Spleen (tissue), 11 donors: ENCODE measurements at regions not wholly inside any gene's neighbourhood (a gene's known extent, or its start where the extent isn't known, plus 50 kb on each side); places are given as distances from the start of the nearest gene placed in this dataset.

Source experiments
- DNase-seq: peaks from one replicate; pipeline ENCODE4 v3.0.0-alpha.2; 2020
- H3K27ac ChIP-seq, 8 donors: fragments of 200-600 bp; sonication (generic) in 7 of 8; 1 replicate in 4 of 8; 2 replicates in 4 of 8; pipeline versions ENCODE4 v1.5.0 to v1.8.0; 2016 to 2021; ENCODE audit warnings: inconsistent platforms in 4 of 8, mild to moderate bottlenecking in 4 of 8, moderate library complexity in 1 of 8
- H3K27me3 ChIP-seq, 7 donors: fragments of 200-600 bp; sonication (generic) in 6 of 7; replicated peaks in 1 of 7; 1 replicate in 4 of 7; 2 replicates in 3 of 7; pipeline versions ENCODE4 v1.5.0 to v1.8.0; 2016 to 2021; ENCODE audit warnings: inconsistent platforms in 3 of 7, mild to moderate bottlenecking in 1 of 7
- H3K36me3 ChIP-seq, 6 donors: fragments of 200-600 bp; sonication (generic) in 5 of 6; 1 replicate in 4 of 6; 2 replicates in 2 of 6; pipeline versions ENCODE4 v1.5.0 to v1.8.0; 2016 to 2021; ENCODE audit warnings: inconsistent platforms in 2 of 6
- H3K4me1 ChIP-seq, 6 donors: fragments of 200-600 bp; sonication (generic) in 5 of 6; 1 replicate in 3 of 6; 2 replicates in 3 of 6; pipeline versions ENCODE4 v1.5.0 to v1.8.0; 2016 to 2021; ENCODE audit warnings: inconsistent platforms in 3 of 6
- H3K4me3 ChIP-seq, 8 donors: fragments of 200-600 bp; sonication (generic) in 7 of 8; 1 replicate in 4 of 8; 2 replicates in 4 of 8; pipeline versions ENCODE4 v1.5.0 to v1.8.0; 2016 to 2021; ENCODE audit warnings: inconsistent platforms in 4 of 8, mild to moderate bottlenecking in 4 of 8, moderate library complexity in 2 of 8
- H3K9me3 ChIP-seq, 8 donors: fragments of 200-600 bp; sonication (generic) in 7 of 8; 1 replicate in 4 of 8; 2 replicates in 4 of 8; pipeline versions ENCODE4 v1.5.0 to v1.8.0; 2016 to 2021; ENCODE audit warnings: inconsistent platforms in 4 of 8
- POLR2A ChIP-seq, 3 donors: fragments of 450-650 bp; IDR thresholded peaks; one replicate each; pipeline ENCODE4 v1.5.1; 2017; ENCODE audit warnings: antibody characterized with exemption in 3 of 3, mild to moderate bottlenecking in 1 of 3
- POLR2AphosphoS5 ChIP-seq, 3 donors: sonication (generic); formaldehyde crosslinking; IDR thresholded peaks; one replicate each; pipeline ENCODE4 v1.5.1; 2017; ENCODE audit warnings: antibody characterized with exemption in 3 of 3
- WGBS, 5 donors: extraction: QIAGEN DNeasy Blood & Tissue Kit in 3 of 5; methylation state at CpG; one replicate each; pipeline versions ENCODE4 v1.1.5 to v1.1.7; 2013 to 2018; 5-methylcytosine and 5-hydroxymethylcytosine counted together
- intact Hi-C: fragments of 100-400 bp; cut with DNase I; formaldehyde crosslinking; loops from one replicate; pipeline ENCODE4 v1.15.0; 2023; ENCODE audit warnings: low total_unique reads
- TF ChIP-seq, protein P1 (sequence below), 11 experiments: fragments of 200-600 bp in 7 of 11; fragments of 450-650 bp in 4 of 11; sonication (generic) in 4 of 11; IDR thresholded peaks in 8 of 11; conservative IDR thresholded peaks in 3 of 11; 1 replicate in 7 of 11; 2 replicates in 4 of 11; pipeline versions ENCODE4 v1.4.0 to v1.8.0; 2016 to 2021; ENCODE audit warnings: antibody characterized with exemption in 11 of 11, inconsistent platforms in 4 of 11, mild to moderate bottlenecking in 1 of 11
- donor health status: healthy with polysubstance abuse.
- donor health status: DM: no; HTN: no; CAD: no; lungs with moderate emphysema.
- donor health status: DM: no; HTN: no; CAD: no.
- donor health status: Bipolar disorder and iron deficiency.
- donor health status: healthy.
- donor health status: DM: no; HTN: no; CAD: no.
- donor health status: DM: yes; HTN: yes; CAD: no.

DNA sequence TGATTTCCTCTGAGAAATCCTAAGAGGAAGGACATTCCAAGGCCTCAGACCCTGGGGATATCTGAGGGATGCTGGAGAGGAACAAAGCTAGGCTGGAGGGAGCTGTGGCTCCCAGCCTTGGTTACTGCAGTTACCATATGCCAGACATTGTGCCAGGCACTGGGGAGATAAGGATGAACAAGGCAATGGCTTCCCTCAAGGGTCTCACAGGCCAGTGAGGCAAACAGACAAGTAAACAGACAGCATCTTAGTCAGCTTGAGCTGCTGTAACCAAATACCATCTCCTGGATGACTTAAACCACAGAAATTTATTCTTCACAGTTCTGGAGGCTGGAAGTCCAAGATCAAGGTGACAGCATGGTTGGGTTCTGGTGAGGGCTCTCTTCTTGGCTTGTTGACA, 91.8 kb downstream of the SKA1 start:
- DNase-seq: no peak
- H3K9me3 ChIP-seq: no peaks in the 10 kb centered on the region
- TF ChIP-seq POLR2A (IDR thresholded peaks at IDR 0.05): no peak
- no peak for TF ChIP-seq POLR2AphosphoS5 (IDR thresholded peaks at IDR 0.05)
- TF ChIP-seq, protein P1, sequence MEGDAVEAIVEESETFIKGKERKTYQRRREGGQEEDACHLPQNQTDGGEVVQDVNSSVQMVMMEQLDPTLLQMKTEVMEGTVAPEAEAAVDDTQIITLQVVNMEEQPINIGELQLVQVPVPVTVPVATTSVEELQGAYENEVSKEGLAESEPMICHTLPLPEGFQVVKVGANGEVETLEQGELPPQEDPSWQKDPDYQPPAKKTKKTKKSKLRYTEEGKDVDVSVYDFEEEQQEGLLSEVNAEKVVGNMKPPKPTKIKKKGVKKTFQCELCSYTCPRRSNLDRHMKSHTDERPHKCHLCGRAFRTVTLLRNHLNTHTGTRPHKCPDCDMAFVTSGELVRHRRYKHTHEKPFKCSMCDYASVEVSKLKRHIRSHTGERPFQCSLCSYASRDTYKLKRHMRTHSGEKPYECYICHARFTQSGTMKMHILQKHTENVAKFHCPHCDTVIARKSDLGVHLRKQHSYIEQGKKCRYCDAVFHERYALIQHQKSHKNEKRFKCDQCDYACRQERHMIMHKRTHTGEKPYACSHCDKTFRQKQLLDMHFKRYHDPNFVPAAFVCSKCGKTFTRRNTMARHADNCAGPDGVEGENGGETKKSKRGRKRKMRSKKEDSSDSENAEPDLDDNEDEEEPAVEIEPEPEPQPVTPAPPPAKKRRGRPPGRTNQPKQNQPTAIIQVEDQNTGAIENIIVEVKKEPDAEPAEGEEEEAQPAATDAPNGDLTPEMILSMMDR (IDR thresholded peaks at IDR 0.05 in 8 of 11, conservative IDR thresholded peaks at IDR 0.05 in 3 of 11): no peak
- H3K4me1 ChIP-seq: no peaks in the 10 kb centered on the region
- no peak overlapping the region for H3K4me3 ChIP-seq
- no peak overlapping the region for H3K27ac ChIP-seq
- intact Hi-C loops: no loop called here
- no peaks in the 10 kb centered on the region for H3K36me3 ChIP-seq
- no peaks in the 10 kb centered on the region for H3K27me3 ChIP-seq

DNA sequence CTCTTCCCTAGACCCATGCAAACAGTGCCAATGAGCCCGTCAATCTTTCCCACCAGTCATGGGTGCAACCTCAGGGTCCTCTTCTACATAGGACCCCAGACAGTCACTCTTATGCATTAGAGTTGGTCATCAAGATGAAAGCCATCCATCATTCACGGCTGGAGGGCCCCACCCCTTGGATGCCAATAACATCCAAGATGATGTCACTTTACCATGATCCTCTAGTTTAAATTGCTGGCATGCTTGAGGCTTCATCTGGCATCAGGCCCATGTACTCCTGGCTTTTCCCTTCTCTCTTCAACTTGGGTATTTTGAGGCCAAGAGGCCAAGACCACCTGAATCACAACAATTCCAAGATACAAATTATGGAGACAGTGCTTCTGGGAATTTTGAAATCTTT, 91.1 kb upstream of the MAPK4 start:
- no peak overlapping the region for H3K4me3 ChIP-seq

DNA sequence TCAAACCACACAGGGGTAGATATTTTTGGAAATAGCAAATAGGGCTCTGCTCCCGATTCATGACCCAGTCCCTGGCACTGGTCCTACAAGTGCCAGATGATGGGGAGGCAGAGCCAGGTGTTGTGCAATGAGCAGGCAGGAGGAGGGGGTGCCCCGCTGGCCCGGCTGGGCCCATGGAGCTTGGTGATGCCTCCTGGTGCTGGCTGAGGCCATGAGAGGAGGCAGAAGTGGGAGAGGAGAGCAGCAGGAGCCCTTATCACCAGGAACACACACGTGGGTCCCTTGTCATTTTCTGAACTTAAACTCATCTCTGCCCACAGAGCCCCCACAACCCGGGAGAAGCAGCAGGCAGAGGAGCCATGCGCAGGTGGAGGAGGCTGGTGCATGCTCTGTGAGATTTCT, 90.5 kb upstream of the MAPK4 start:
- Histone ChIP-seq H3K36me3 (no peaks in the 10 kb centered on the region), H3K4me1 (no peaks in the 10 kb centered on the region), H3K9me3 (no peaks in the 10 kb centered on the region), H3K27me3 (peaks cover 0 to 7% (median 0%) of the 10 kb centered on the region in 7 donors), H3K27ac (no peak overlapping the region), H3K4me3 (no peak overlapping the region)
- DNase-seq: no peak
- 75 to 87% (median 85%) methylated on average over 6 of the region's 6 CpGs for WGBS, 5 donors
- intact Hi-C loops: no loop called here
- TF ChIP-seq POLR2A (IDR thresholded peaks at IDR 0.05) (no peak), POLR2AphosphoS5 (IDR thresholded peaks at IDR 0.05) (no peak)
- TF ChIP-seq, protein P1 (IDR thresholded peaks at IDR 0.05 in 8 of 11, conservative IDR thresholded peaks at IDR 0.05 in 3 of 11): no peak

More for the DNA sequence above, 91.1 kb upstream of the MAPK4 start:
- Histone ChIP-seq H3K27me3 (peaks cover 0 to under 1% (median 0%) of the 10 kb centered on the region in 7 donors), H3K9me3 (no peaks in the 10 kb centered on the region), H3K27ac (no peak overlapping the region), H3K36me3 (no peaks in the 10 kb centered on the region), H3K4me1 (no peaks in the 10 kb centered on the region)
- intact Hi-C loops: no loop called here
- DNase-seq: no peak
- no peak for TF ChIP-seq POLR2A (IDR thresholded peaks at IDR 0.05)
- no peak for TF ChIP-seq POLR2AphosphoS5 (IDR thresholded peaks at IDR 0.05)
- TF ChIP-seq, protein P1 (IDR thresholded peaks at IDR 0.05 in 8 of 11, conservative IDR thresholded peaks at IDR 0.05 in 3 of 11): no peak
- 81 to 94% (median 87%) methylated on average over 2 of the region's 2 CpGs for WGBS, 5 donors

DNA sequence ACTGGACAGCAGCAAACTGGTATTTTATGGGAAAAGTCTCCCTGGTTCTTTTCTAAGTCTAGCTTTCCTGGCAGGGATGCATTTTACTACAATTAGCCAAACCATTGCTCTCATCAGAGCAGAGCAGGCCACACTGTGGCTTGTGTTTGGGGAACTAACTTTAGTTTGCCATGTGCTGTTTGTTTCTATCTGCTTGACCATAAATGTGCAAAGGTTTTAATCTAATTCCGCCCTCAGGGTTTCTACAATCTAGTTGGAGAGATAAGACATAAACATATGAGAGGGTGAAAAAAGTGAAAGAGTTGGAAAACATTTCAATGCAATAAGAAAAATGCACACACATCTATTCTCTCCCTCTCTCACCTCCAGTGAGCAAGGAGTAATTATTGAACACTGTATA, 86.9 kb upstream of the MAPK4 start:
- no peak for TF ChIP-seq POLR2AphosphoS5 (IDR thresholded peaks at IDR 0.05)
- TF ChIP-seq, protein P1 (IDR thresholded peaks at IDR 0.05 in 8 of 11, conservative IDR thresholded peaks at IDR 0.05 in 3 of 11): no peak
- Histone ChIP-seq H3K27ac (no peak overlapping the region), H3K9me3 (no peaks in the 10 kb centered on the region), H3K4me1 (no peaks in the 10 kb centered on the region), H3K27me3 (peaks cover 0 to 11% (median 0%) of the 10 kb centered on the region in 7 donors), H3K36me3 (no peaks in the 10 kb centered on the region), H3K4me3 (no peak overlapping the region)
- intact Hi-C loops: no loop called here
- DNase-seq: no peak
- 41 to 86% (median 71%) methylated on average over 1 of the region's 1 CpG for WGBS, 5 donors
